ENCODE measurements at regions not wholly inside any gene's neighbourhood (a gene's known extent, or its start where the extent isn't known, plus 50 kb on each side); places are given as distances from the start of the nearest gene placed in this dataset.

DNA sequence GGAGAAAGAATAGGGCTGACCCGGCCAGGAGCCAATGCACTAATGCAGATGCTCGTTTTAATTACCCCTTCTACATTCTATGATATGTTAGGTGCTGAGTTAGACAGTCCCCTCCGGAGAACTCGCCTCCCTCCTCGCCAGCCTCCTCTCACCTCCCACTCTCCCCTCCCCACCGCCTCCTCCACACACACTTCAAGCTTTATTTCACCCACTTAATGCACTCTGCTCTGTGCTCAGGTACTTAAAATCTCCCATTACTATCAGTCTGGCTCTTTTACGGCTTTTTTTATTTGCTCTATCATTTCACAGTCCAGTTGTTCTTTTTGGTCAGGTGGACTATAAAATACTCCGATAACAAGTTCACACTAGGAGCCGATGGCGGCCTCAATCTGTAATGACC is 231.6 kb downstream of the TEX36 start:
- TF ChIP-seq, protein P1, sequence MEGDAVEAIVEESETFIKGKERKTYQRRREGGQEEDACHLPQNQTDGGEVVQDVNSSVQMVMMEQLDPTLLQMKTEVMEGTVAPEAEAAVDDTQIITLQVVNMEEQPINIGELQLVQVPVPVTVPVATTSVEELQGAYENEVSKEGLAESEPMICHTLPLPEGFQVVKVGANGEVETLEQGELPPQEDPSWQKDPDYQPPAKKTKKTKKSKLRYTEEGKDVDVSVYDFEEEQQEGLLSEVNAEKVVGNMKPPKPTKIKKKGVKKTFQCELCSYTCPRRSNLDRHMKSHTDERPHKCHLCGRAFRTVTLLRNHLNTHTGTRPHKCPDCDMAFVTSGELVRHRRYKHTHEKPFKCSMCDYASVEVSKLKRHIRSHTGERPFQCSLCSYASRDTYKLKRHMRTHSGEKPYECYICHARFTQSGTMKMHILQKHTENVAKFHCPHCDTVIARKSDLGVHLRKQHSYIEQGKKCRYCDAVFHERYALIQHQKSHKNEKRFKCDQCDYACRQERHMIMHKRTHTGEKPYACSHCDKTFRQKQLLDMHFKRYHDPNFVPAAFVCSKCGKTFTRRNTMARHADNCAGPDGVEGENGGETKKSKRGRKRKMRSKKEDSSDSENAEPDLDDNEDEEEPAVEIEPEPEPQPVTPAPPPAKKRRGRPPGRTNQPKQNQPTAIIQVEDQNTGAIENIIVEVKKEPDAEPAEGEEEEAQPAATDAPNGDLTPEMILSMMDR (IDR thresholded peaks at IDR 0.05; ENCODE audit: insufficient read depth, low read depth, low read length, missing control alignments) = no peak
- H3K4me3 ChIP-seq (ENCODE audit: low read depth, low read length) = no peak overlapping the region
- no peak for DNase-seq (ENCODE audit: low read depth)

DNA sequence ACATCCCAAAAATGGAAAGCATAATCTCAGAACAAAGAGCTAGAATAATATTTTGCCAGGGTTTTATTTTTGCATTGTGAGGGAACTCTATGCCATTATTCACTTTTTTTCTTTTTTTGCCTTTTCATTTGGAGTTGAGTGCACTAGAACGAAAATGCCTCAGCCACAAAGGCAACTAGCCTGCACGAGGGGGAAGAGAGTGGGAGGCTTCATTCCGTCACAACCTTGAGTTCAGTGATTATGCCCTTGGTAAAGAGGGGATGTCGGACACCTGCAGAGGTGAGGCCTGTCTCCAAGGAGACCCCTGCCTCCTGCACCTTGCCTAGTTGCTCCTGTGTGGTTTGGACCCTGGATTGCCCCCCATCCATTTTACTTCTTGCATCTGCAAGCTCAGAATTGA is 232.7 kb downstream of the TEX36 start:
- TF ChIP-seq, protein P1 (IDR thresholded peaks at IDR 0.05; ENCODE audit: insufficient read depth, low read depth, low read length, missing control alignments) = no peak
- no peak overlapping the region for H3K4me3 ChIP-seq (ENCODE audit: low read depth, low read length)
- DNase-seq (ENCODE audit: low read depth) = no peak

DNA sequence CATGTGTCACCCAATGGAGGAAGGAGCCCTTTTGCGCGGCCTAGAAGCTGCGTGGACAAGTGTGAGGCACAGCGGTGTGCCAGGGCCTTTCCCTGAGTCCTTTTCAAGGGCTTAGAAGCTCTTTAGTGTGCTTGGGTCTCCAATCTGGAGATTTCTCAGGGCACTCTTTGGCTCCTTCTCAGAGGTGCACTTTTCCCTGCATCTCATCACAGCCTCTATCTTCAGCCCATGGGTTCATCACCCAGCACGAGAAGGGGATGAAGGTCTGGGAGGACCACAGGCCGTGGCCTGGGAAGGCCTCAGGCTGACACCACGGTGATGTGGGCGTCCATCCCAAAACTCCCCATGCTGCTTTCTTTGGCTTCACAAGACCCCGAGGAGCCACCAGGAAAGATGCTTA is 233.4 kb downstream of the TEX36 start:
- no peak for DNase-seq (ENCODE audit: low read depth)
- H3K4me3 ChIP-seq (ENCODE audit: low read depth, low read length) = no peak overlapping the region

DNA sequence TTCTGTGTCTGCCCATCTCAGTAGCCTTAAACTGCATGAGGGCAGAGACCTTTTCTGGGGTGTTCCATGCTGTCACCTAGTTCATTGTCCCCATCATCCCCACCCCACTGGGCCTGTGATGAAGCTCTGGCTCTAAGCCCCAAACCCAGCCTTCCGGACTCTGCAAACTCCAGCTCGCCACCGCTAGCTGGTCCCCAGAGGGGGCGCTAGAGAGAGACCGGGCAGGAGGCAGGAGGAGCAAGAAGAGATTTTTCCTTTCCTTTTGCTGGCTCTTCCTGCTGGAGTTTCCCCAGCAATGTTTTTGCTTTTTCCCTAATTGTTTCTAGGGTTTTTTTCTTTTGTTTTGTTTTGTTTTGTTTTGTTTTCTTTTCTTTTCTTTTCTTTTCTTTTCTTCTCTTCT is 234.4 kb downstream of the TEX36 start:
- H3K4me3 ChIP-seq (ENCODE audit: low read depth, low read length) = no peak overlapping the region
- TF ChIP-seq, protein P1 (IDR thresholded peaks at IDR 0.05; ENCODE audit: insufficient read depth, low read depth, low read length, missing control alignments) = peak; percentile 42
- peak; percentile 13 for DNase-seq (ENCODE audit: low read depth)

More for the DNA sequence above, 233.4 kb downstream of the TEX36 start:
- TF ChIP-seq, protein P1 (IDR thresholded peaks at IDR 0.05; ENCODE audit: insufficient read depth, low read depth, low read length, missing control alignments) = no peak

DNA sequence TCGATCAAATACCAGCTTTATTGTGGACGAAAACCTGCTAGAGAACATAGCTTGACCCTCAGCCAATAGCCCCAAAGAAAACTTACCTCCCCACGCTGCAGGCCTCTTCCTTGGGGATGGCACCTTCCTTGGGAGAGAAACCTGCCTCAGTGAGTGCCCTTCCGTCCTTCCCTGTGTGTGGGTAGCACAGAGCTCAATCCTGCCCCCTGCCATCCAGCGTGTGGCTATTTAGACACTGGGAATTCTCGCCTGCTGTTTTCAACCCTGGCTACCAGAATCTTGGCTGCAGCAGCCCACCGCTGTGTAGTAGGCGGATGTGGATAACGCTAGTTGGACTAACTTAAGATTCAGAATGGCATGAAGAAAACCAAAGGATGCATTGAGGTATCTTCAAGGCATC is 238.2 kb downstream of the TEX36 start:
- H3K4me3 ChIP-seq (ENCODE audit: low read depth, low read length) = no peak overlapping the region
- DNase-seq (ENCODE audit: low read depth) = no peak
- TF ChIP-seq, protein P1 (IDR thresholded peaks at IDR 0.05; ENCODE audit: insufficient read depth, low read depth, low read length, missing control alignments) = no peak

DNA sequence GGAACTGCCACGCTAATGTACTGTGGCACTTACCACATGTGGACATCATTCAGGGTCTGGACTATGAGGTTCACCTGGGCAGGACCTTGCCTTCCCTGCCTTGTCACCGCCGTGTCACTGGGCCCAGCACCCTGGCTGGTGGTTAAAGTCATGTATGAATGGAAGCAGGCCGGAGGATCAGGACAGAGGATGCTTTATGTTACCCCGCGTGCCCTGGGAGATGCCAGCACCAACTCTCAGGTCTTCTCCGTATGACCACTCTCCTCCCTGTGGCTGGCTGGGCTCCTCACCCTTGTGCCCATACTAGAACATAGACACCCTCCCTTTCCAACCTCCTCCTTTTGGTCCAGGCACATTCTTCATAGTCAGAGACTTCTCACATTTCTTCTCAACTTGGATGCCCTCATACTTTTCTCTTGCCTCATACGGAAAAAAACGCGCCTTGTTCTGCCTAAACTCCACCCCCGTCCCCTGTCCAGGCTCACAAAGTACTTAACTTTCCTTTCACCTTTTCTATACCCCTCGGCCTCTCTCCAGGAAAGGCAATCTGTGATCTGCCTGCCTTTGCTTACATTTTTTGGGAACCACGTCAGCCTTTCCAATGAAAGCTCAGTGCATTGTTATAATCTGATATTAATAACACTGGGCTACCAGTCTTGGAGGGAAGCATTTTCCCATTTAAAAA is 240.0 kb downstream of the TEX36 start:
- no peak overlapping the region for H3K4me3 ChIP-seq (ENCODE audit: low read depth, low read length)
- TF ChIP-seq, protein P1 (IDR thresholded peaks at IDR 0.05; ENCODE audit: insufficient read depth, low read depth, low read length, missing control alignments) = no peak
- DNase-seq (ENCODE audit: low read depth) = no peak

DNA sequence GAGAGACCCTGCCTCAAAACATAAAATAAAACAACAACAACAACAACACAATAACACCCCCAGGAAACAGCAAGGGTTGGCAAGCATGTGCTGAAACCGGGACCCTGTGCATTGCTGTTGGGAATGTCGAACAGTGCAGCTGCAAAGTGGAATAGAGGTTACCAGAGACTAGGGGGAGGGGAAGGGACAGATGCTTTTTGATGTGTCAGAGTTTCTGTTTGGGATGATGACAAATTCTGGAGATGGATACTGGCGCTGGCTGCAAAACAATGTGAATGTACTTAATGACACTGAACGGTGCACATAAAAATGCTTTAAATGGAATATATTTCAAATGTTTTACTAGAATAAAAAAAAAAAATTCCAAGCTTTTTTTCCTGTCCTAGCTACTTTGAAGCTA is 241.8 kb downstream of the TEX36 start:
- DNase-seq (ENCODE audit: low read depth) = no peak
- TF ChIP-seq, protein P1 (IDR thresholded peaks at IDR 0.05; ENCODE audit: insufficient read depth, low read depth, low read length, missing control alignments) = no peak
- H3K4me3 ChIP-seq (ENCODE audit: low read depth, low read length) = no peak overlapping the region

Measured in GM12865 (cell line).